ENCODE measurements at regions not wholly inside any gene's neighbourhood (a gene's known extent, or its start where the extent isn't known, plus 50 kb on each side); places are given as distances from the start of the nearest gene placed in this dataset.

GRCh38 chr5:124252191-124252638, 494.2 kb downstream of the ZNF608 start:
- TF ChIP-seq CTCF (conservative IDR thresholded peaks at IDR 0.05; ENCODE audit: low read depth, low read length) = no peak
- peak; percentile 56 for DNase-seq (ENCODE audit: low read depth)
- H3K4me3 ChIP-seq (ENCODE audit: low read depth, low read length) = no peak overlapping the region

GRCh38 chr5:124245276-124245675, 501.2 kb downstream of the ZNF608 start:
- H3K4me3 ChIP-seq (ENCODE audit: low read depth, low read length) = no peak overlapping the region
- DNase-seq (ENCODE audit: low read depth) = no peak
- no peak for TF ChIP-seq CTCF (conservative IDR thresholded peaks at IDR 0.05; ENCODE audit: low read depth, low read length)

GRCh38 chr5:124240732-124241131, 505.7 kb downstream of the ZNF608 start:
- no peak for DNase-seq (ENCODE audit: low read depth)

GRCh38 chr5:124239572-124239971, 506.9 kb downstream of the ZNF608 start:
- no peak for TF ChIP-seq CTCF (conservative IDR thresholded peaks at IDR 0.05; ENCODE audit: low read depth, low read length)
- no peak overlapping the region for H3K4me3 ChIP-seq (ENCODE audit: low read depth, low read length)
- DNase-seq (ENCODE audit: low read depth) = no peak

More at GRCh38 chr5:124240732-124241131, 505.7 kb downstream of the ZNF608 start:
- no peak overlapping the region for H3K4me3 ChIP-seq (ENCODE audit: low read depth, low read length)
- TF ChIP-seq CTCF (conservative IDR thresholded peaks at IDR 0.05; ENCODE audit: low read depth, low read length) = no peak

GRCh38 chr5:124238350-124238749, 508.1 kb downstream of the ZNF608 start:
- H3K4me3 ChIP-seq (ENCODE audit: low read depth, low read length) = no peak overlapping the region
- DNase-seq (ENCODE audit: low read depth) = no peak
- no peak for TF ChIP-seq CTCF (conservative IDR thresholded peaks at IDR 0.05; ENCODE audit: low read depth, low read length)

GRCh38 chr5:124237206-124237695, 509.2 kb downstream of the ZNF608 start:
- no peak for DNase-seq (ENCODE audit: low read depth)
- TF ChIP-seq CTCF (conservative IDR thresholded peaks at IDR 0.05; ENCODE audit: low read depth, low read length) = no peak
- H3K4me3 ChIP-seq (ENCODE audit: low read depth, low read length) = no peak overlapping the region

Data from choroid plexus epithelial cell (primary cell).